Left ventricle myocardium inferior (tissue), 1 donor: ENCODE measurements at regions not wholly inside any gene's neighbourhood (a gene's known extent, or its start where the extent isn't known, plus 50 kb on each side); places are given as distances from the start of the nearest gene placed in this dataset.

Source experiments
- DNase-seq: peaks from one replicate; pipeline ENCODE4 v3.0.0-alpha.2; 2020
- H3K27ac ChIP-seq: fragments of 200-600 bp; replicated peaks from 2 replicates; pipeline ENCODE4 v1.8.0; 2021
- H3K27me3 ChIP-seq: fragments of 200-600 bp; 2 replicates; pipeline ENCODE4 v1.8.0; 2021; ENCODE audit warnings: low read depth
- H3K36me3 ChIP-seq: fragments of 200-600 bp; 2 replicates; pipeline ENCODE4 v1.8.0; 2021
- H3K4me1 ChIP-seq: fragments of 200-600 bp; 2 replicates; pipeline ENCODE4 v1.8.0; 2021
- H3K4me3 ChIP-seq: fragments of 200-600 bp; 2 replicates; pipeline ENCODE4 v1.8.0; 2021; ENCODE audit warnings: mild to moderate bottlenecking, moderate library complexity
- H3K9me3 ChIP-seq: fragments of 200-600 bp; replicated peaks from 2 replicates; pipeline ENCODE4 v1.8.0; 2021
- intact Hi-C: fragments of 100-400 bp; cut with micrococcal nuclease; formaldehyde crosslinking; loops from one replicate; pipeline ENCODE4 v1.11.0; 2022
- TF ChIP-seq, protein P1 (sequence below): fragments of 200-600 bp; IDR thresholded peaks from 2 replicates; pipeline ENCODE4 v1.8.0; 2021; ENCODE audit warnings: antibody characterized with exemption, mild to moderate bottlenecking, borderline replicate concordance
- donor health status: DM: no; HTN: yes; CAD: no; lungs with severe emphysema.

DNA sequence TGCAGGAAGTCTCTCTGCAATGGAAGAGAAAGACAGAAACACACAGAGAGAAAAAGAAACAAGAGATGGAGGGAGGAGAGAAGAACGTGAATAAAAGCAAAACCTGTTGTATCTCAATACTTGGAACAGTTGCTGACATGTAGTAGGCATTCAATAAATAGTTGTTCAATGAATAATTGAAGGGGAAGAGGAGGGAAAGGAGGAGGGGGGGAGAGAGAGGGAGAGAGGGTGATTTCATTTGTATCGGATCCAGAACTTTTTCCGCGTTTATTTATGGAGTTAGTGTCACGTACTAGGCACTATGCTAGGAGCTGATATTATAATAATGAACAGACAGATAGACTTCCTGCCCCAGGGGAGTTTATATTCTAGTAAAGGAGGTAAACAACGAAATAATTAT lies 144.1 kb downstream of the OMA1 start:
- Histone ChIP-seq H3K4me1 (peaks cover 22% of the 10 kb centered on the region), H3K9me3 (no peaks in the 10 kb centered on the region), H3K4me3 (no peak overlapping the region), H3K36me3 (no peaks in the 10 kb centered on the region), H3K27ac (no peak overlapping the region), H3K27me3 (no peaks in the 10 kb centered on the region)
- no peak for DNase-seq
- TF ChIP-seq, protein P1, sequence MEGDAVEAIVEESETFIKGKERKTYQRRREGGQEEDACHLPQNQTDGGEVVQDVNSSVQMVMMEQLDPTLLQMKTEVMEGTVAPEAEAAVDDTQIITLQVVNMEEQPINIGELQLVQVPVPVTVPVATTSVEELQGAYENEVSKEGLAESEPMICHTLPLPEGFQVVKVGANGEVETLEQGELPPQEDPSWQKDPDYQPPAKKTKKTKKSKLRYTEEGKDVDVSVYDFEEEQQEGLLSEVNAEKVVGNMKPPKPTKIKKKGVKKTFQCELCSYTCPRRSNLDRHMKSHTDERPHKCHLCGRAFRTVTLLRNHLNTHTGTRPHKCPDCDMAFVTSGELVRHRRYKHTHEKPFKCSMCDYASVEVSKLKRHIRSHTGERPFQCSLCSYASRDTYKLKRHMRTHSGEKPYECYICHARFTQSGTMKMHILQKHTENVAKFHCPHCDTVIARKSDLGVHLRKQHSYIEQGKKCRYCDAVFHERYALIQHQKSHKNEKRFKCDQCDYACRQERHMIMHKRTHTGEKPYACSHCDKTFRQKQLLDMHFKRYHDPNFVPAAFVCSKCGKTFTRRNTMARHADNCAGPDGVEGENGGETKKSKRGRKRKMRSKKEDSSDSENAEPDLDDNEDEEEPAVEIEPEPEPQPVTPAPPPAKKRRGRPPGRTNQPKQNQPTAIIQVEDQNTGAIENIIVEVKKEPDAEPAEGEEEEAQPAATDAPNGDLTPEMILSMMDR: no peak
- intact Hi-C loops: no loop called here

DNA sequence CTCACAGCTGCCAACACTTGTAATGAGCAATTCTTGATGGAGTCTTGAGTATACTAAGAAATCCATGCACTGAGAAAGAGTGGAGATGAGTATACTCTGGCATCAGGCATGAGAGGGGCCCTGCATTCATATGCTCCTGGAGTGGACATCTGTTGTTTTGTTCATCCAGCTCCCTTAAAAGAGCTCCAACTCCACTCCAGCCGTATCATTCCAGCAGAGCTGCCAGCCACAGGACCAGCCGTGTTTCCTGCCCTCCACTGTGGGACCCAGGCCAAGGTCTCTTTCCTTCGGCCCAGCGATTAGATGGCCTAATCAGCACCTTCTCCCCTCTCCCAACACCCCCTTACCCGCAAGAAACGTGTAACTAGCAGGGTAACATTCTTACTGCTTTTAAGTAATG lies 144.5 kb downstream of the OMA1 start:
- Histone ChIP-seq H3K36me3 (no peaks in the 10 kb centered on the region), H3K27ac (no peak overlapping the region), H3K9me3 (no peaks in the 10 kb centered on the region), H3K4me1 (peaks cover 22% of the 10 kb centered on the region), H3K27me3 (no peaks in the 10 kb centered on the region), H3K4me3 (no peak overlapping the region)
- no peak for DNase-seq
- intact Hi-C loops: no loop called here
- TF ChIP-seq, protein P1: no peak

DNA sequence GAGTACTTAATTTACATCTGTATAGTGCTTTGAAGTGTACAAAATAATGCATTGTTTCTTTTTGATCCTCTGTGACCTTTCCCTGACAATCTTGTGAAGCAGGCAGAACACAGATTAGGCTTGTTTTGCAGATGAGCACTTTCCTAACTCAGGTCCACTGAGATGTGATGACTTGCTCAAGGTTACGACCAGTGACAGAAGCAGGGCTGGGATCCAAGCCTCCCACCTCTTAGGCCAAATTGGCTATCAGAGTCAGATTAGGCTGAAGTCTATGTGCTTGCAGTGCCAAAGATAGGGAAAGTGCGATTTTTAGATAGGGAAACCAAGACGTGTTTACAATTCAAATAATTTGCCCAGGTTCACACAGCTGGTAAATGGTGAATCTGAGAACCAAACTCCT lies 147.3 kb downstream of the OMA1 start:
- TF ChIP-seq, protein P1: no peak
- intact Hi-C loops: no loop called here

DNA sequence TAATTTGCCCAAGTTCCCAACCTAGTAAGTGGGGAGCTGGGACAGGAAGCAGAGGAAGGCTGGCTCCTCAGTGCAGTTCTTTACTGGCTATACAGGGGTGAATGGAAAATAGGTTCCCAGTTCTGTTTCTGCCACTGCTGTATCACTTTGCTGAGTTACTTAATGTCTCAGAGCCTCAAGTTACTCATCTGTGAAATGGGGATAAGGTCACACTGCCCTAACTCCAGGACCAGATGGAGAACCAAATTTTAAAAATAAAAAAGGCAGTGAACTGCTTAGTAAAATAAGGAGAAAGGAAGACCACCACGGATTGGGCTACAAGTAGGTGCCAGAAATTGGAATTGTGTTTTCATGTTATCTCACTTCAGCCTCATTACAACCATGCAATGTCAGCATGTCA lies 147.8 kb downstream of the OMA1 start:
- Histone ChIP-seq H3K9me3 (no peaks in the 10 kb centered on the region), H3K4me3 (no peak overlapping the region), H3K36me3 (no peaks in the 10 kb centered on the region), H3K27me3 (no peaks in the 10 kb centered on the region), H3K4me1 (peaks cover 29% of the 10 kb centered on the region), H3K27ac (no peak overlapping the region)
- no peak for DNase-seq
- TF ChIP-seq, protein P1: no peak
- intact Hi-C loops: no loop called here

More for the DNA sequence above, 147.3 kb downstream of the OMA1 start:
- H3K4me3 ChIP-seq: no peak overlapping the region
- no peak for DNase-seq
- H3K27me3 ChIP-seq: no peaks in the 10 kb centered on the region
- no peaks in the 10 kb centered on the region for H3K36me3 ChIP-seq
- H3K27ac ChIP-seq: no peak overlapping the region
- peaks cover 29% of the 10 kb centered on the region for H3K4me1 ChIP-seq
- no peaks in the 10 kb centered on the region for H3K9me3 ChIP-seq

DNA sequence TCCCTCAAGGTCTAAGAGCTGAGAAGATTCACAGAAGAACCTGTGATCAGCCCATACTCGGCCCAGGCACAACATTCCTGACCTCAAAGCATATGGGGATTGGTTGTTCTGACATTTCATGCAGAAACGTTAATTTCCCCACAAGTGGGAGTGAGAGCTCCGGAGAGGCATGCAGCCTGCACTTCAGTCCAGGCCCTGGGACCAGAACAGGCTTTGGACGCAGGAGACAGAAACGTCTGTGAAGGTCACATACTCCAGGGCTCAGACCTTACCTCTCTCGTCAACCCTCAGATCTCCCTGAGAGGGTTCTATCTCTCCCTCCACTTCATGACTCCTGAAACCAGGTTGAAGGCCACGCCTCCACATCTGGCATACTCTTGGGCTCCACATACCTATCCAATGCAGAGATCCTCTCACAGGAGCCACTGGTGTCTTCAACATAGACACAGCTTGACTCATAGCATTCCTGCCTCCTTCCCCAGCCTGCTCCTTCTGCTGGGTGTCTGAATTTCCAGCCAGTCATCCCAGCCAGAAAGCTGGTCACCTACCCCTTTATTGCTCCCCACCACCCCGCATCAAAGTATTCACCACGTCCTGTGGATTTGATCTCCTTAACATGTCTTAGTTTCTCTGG lies 149.2 kb downstream of the OMA1 start:
- Histone ChIP-seq H3K9me3 (no peaks in the 10 kb centered on the region), H3K4me1 (peaks cover 23% of the 10 kb centered on the region), H3K27me3 (no peaks in the 10 kb centered on the region), H3K4me3 (no peak overlapping the region), H3K27ac (no peak overlapping the region), H3K36me3 (no peaks in the 10 kb centered on the region)
- intact Hi-C loops: no loop called here
- DNase-seq: no peak
- TF ChIP-seq, protein P1: no peak

DNA sequence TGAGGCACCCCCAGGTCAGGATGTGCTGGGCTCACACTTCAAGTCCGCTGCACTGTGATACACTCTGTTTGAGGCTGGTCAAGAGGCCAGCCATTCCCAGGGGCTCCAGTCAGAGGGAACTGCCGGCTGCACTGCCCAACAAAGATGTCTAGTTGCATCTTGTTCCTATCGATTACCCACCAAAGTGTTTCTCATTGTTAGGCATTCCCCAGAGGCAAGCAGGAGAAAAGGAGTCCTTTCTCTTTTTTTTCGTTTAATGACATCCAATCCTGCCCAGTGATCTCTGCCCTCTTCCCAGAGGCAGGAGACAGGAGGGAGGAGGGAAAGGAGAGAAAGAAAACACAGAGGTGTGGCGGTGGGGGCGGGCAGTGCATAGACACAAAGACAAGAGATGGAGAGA lies 150.4 kb downstream of the OMA1 start:
- Histone ChIP-seq H3K27me3 (no peaks in the 10 kb centered on the region), H3K4me3 (no peak overlapping the region), H3K4me1 (peaks cover 20% of the 10 kb centered on the region), H3K36me3 (no peaks in the 10 kb centered on the region), H3K27ac (no peak overlapping the region), H3K9me3 (no peaks in the 10 kb centered on the region)
- DNase-seq: no peak
- TF ChIP-seq, protein P1: no peak
- intact Hi-C loops: no loop called here
